ENCODE measurements at regions not wholly inside any gene's neighbourhood (a gene's known extent, or its start where the extent isn't known, plus 50 kb on each side); places are given as distances from the start of the nearest gene placed in this dataset.
A peak's percentile ranks its signal among the peaks of the same experiment; 100 is the strongest.

DNA sequence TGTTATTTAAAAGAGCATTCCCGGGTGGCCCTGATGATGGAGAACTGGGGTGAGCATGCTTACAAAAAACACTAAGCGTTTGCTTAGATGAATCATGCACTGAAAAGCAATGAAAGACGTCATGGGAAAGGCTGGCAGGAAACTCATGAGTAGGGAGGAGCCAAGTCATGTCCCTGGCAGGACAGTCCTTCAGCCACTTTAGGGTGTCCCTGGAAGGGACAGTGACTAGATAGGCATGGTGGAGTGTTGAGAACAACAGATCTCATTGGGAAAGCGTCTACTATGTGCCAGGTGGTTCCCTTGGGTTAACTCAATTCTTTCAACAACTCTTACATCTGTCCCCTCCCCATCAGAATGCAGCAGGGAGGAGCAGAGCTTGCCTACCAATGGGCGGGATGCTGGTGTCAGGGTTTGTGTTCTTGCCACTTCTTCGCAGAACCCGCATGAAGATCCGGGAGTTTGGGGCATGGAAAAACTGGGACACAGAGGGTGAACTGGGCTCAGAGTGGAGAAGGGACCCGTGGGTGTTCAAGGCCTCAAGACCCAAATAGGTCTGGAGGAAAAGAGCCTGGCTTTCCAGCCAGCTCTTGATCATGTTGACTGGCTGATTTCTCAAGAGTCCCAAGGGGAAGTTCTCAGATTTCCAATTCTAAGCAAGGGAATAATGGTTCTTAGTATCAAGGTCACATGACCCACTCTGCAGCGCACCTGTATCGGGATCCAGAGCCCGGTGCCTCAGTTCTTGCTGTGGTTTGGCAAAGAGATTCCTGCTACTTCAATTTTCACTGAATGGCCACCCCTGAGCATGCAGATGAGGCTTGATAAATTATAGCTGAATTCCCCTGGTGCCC lies 653.9 kb upstream of the TBX3 start:
- DNase-seq, result peak in 6 of 56 donors; percentile 1 to 45 (median 6)

DNA sequence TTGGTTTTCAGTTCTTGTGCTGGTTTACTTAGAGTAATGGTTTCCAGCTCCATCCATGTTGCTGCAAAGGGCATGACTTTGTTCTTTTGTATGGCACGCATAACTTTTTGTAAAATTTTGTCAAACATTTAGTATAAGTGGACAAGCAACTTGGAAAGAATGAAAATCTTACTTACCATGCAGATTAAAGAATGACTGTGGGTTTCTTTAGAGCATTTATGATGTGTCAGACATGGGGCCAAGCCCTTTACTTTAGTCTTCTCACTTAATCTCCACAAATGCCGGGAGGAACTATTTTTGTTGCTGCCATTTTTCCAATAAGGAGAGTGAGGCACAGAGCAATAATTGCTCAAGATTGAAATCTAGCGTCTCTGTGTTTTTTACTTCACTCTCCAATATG lies 652.5 kb upstream of the TBX3 start:
- DNase-seq, result no peak

DNA sequence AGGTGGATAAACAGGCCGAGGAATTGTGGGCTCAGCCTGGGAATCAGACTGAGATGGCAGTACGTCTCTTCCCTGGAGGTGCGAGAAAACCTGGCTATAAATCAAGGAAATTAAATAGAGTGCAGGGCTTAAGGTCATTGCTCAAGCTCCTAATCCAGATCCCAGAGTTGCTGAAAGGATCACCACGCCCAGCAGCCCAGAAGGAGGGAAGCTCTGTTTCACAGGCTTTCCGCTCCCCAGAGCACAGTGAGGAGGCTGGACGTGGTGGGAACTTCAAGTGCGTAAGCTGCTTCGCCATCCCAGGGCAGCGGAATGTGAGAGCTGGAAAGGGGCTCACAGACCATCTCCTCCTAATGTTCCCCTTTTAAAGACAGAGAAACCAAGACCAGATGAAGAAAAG lies 651.6 kb upstream of the TBX3 start:
- no peak for DNase-seq

DNA sequence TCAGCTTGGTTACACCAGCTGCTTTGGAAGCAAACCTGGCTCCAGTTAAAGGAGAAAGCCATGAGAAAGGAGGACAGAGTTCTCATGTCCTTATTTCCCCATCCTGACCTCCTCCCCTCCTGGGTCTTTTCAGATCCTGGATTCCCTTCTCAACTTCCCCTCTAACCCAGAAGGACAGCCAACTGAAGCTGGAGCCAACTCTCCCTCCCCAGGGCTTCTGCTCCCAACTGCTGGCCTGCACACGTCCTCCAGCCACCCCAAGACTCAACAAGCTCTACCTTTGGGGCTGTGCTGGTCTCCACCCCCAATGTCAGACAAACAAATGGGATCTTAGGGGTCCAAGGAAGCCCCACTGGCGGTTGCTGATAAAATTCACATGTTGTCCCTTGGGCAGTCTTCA lies 651.1 kb upstream of the TBX3 start:
- no peak for DNase-seq

DNA sequence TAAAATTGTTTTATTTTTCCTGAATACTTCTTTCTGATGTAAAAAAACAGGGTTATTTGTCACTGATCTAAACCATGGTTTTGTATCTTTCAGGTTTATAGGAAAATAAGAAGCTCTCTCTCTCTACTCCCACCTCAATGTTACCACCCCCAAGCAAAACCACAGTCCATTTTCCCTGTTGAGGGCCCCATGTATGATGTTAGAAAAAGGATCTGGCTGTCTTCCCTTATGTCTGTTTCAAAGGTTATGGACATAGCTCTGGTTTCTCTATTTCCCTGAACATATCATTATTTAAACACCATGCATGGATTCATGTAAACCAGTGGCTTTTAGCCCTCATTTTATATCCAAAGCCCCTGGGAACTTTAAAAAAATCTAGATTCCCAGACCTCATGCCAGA lies 649.0 kb upstream of the TBX3 start:
- DNase-seq, result no peak

DNA sequence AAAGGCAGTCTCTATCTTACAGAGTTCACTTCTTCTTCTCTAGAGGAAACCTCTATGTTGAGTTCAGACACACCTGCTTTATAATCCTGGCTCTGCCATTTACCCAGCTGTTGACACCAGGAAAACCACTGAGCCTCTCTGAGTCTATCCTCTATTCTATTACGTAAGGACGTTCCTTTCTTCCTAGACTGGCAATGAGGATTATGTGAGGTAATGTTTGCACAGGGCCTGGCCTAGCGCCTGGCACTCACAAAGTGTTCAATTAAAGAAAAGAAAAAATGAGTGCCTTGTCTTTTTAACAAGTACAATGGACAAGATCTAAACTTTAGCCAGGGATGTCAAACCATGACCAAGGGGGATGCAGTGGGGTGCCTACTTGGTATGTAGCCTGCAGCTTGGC lies 641.9 kb upstream of the TBX3 start:
- peak in 2 of 56 donors; percentile 2 to 9 for DNase-seq

DNA sequence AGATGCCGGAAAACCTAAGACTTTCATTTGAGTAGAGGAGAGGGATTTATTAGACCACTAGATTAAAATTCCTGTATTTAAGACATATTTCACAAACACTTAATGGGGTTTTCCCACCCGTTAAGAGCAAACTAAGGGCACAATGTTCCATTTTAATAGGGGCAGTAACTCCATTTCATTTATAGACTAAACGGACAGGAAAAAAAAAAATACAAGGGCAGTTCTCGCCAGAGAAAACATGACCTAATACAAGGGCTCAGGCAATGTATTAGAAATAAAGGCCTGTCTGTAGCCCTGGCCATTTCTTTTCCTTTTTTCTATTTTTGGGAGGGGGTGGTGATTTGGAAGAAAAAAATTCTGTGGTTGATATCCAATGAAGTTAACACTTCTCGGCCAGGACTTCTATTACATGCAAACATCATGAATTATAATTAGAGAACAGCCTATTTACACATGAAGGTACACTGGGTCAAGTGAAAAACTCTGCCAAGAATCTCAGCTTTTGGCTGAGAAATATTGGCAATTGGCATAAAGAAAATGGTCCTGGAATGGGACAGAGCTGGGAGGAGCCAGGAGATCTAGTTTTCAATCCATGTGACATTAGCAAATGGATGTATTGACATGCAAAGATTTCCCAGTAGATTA lies 641.1 kb upstream of the TBX3 start:
- no peak for DNase-seq

DNA sequence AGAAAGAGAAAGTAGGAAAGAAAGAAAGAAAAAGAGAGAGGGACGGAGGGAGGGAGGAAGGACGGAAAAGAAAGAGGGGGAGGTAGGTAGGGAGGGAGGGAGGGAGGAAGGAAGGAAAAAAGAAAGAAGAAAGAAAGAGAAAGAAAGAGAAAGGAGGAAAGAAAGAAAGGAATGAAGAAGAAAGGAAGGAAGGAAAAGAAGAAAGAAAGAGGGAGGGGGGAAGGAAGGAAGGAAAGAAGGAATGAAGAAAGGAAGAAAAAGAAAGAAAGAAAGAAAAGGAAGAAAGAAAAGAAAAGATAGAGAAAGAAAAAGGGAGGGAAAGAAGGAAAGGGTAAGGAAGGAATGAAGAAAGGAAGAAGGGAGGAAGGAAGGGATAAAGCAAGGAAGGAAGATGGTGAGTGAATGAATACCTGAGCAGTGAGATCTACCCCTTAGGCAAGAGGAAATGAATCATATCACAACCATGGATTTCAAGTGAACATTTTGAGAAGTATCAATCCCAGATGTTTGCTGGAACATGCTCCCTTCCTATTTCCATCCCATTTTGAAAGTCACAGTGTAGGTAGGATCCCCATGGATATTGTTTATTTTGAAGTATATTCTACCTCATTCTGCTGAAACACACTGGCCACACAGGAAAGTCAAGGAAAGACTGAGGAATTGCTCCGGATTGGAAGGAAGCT lies 639.4 kb upstream of the TBX3 start:
- DNase-seq, result no peak

DNA sequence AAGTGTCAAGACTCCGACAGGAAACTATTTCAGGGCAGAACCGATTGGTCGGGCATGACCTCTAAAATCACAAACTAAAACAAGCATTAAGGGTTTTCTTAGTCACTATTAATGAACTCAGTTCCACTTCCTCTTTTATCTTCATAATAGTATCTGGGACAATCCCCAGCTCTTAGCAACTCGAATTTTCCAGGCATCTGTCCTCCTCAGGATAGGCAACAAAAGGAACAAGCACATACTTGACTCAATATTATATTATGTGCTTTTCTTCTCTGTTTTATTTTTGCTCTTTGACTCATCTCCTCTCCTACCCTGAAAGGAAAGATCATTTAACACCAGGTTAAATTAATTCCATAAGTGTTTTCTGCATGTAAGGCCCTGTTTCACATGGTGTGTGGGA lies 638.3 kb upstream of the TBX3 start:
- no peak for DNase-seq

DNA sequence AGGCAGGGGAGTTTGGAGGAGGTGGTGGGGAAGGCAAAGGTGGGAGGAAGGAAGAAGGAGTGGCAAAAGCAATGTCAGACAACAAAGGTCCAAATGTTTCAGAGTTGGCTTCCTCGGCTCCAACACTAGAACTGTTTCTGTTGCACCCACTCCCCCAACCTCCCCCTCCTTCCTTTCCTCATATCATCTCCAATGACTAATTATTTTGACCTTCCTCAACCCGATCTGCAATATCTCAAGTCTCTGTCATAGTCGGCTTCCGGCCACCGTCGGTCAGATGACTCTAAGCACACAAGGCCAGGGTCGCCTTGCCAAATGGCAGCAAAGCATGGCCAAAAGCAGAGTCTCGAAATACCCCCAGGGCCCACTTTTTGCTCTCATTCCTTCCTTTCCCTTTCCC lies 637.0 kb upstream of the TBX3 start:
- DNase-seq, result no peak

DNA sequence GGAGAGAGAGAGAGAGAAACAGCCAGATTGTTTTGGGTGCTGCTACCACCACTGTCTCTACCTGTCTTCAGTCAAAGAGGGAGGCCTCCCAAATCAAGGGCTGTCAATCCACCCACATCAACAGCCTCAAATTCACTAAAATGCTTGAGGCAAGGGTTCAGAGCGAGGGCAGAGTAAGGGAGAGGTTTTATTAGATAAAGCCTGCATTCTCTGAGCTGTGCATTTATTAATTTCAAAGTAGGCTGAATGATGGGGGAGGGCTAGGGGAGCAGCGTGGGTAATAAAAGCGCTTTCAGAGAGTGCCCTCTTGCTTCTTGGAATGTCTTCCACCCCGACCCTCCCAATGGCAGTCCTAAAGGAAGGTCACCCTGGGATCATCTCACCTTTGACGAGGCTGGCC lies 636.5 kb upstream of the TBX3 start:
- DNase-seq, result peak in 13 of 56 donors; percentile 5 to 48 (median 12)

DNA sequence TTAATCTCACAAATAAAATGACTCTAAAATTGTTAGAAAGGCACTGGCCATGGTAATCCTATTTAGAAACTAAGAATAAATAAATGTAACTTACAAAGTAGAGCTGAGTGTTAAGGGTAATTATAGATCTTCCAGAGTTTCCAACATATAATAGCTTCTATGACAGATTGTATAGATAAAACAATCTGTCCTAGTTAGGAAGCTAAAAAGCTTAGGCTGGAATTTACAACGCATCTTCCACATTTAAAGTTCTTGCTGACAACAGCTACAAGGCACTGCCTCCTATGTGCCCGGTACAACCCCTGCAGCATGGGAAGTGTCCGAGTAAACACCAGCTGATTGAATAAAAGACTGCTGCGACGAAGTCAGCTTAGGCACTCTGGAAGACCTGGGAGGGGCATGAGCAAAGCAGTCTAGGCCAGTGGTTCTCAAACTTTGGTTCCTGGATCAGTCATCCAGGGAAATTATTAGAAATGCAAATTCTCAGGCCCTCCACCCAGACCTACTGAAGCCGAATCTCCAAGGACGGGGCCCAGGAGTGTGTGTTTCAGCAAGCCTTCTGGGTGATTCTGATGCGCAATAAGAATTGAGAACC lies 635.6 kb upstream of the TBX3 start:
- DNase-seq, result no peak

DNA sequence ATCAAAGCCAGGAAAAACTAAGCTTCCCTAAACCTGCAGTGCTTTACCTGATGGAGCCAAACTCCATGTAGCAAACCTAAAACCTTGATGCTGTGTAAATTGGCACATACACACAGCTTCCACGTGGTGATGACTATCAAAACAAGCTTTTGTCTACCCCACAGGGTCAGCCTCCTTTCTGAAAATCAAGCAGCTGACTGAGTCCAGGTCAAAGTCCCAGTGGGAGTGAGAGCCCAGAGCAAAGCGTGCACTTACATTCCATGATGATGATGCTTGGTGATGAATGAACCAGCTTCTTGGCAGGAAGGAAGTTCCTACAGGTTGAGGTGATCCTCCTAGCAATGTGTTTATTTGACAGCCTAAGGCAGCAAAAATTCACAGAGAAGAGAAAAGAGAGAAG lies 630.0 kb upstream of the TBX3 start:
- DNase-seq, result no peak

DNA sequence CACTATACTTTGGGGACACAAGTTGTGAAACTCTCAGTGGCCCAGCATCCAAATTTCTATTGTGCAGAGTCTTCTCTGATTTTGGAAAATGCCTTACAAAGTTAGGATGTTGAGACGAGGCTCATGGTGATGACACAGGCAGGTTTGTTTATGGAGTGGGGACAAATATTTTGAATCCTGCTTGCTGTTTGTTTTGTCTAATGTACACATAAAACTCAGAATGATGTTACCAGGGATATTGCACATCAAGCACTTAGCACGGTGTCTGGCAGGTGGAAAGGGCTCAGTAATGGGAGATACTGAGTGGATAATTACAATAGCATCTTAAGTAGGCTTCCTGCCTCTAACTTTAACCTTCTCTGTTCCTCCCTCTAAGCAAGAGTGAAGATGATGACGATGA lies 628.9 kb upstream of the TBX3 start:
- no peak for DNase-seq

DNA sequence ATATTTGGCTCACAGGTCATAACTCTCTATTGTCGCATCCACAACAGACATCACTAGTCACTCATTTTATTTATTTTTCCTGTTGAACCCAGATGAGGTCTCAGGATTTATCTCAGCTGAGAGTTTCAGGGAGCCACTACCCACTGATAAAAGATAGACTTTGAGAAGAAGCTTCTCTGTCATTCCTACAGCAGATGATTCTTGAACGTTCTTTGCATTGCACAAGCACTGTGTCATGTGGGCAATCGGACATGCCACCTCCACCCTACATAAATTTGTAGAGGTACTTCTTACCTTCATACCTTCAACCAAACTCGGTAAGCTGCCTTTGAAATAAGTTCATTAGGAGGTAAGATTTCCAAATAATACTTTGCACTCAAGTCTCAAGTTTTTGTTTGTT lies 627.9 kb upstream of the TBX3 start:
- DNase-seq, result no peak

DNA sequence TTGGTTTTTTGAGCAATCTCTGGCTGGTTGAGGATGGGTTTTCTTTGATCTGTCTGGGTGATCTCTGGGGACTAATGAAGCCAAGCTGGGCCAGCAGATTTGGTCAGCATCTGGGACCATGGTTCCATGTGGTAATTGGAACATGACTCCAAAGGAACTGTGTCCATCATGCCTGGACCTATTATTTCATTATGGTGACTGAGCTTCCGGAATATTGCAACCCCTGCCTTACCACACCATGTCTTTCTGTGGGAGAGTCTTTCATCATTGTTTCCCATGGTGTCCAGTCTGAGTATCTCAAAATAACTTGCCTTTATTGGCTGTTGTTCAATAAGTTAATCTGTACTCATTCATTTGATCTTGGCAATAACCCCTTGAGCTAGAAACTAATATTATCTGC lies 624.9 kb upstream of the TBX3 start:
- no peak for DNase-seq

DNA sequence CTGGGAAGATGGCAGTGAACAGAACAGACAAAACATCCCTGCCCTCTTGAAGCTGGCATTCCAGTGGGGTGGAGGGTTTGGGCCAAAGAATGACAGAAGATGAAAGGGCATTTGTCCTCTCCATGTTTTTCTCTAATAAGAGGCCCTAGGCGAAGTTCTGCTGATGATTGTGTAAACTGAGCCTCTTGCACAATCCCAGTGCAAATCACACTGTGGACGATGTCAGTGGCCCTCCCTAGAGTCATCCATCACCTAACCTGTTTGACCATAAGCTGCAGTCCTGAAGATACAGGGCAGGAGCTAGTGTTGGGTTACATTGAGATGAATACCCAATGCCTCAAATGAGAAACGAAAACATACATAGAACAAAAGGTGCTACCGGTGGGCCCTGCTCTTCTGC lies 622.4 kb upstream of the TBX3 start:
- no peak for DNase-seq

DNA sequence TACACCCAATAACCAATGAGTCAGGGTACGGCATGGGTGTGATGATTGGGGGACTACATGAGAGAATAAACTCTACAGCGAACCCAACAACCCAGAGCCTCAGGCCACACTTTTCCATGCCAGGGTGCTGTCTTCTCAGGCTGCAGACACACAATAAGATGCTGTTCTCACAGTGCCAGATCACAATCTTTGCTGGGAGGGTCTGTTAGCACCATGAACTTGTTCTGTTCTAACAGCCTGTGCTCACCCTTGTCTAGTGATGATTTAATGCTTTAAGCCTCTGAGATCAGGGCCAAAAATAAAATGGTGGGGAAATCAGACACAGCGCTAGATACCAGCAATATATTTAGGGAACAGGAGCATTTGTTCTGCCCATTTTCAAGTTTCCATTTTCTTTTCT lies 621.9 kb upstream of the TBX3 start:
- DNase-seq, result no peak

DNA sequence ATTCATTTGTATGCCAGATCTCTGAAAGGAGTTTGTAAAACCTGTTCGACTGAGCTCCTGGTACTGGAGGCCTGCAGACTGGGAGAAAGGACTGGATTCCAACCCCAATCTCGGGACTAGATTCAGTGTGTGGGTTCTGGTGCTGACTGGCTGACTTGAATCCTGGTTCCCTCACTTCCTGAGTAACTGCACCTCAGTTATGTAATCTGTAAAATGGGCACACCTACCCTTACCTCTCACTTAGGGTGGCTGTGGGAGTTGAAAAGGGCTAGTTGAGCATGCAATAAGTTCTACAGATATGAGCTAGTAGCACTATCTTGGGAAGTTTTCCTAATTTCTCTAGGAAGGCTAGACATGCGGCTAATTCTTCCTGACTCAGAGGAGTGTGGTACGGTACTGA lies 621.3 kb upstream of the TBX3 start:
- no peak for DNase-seq

DNA sequence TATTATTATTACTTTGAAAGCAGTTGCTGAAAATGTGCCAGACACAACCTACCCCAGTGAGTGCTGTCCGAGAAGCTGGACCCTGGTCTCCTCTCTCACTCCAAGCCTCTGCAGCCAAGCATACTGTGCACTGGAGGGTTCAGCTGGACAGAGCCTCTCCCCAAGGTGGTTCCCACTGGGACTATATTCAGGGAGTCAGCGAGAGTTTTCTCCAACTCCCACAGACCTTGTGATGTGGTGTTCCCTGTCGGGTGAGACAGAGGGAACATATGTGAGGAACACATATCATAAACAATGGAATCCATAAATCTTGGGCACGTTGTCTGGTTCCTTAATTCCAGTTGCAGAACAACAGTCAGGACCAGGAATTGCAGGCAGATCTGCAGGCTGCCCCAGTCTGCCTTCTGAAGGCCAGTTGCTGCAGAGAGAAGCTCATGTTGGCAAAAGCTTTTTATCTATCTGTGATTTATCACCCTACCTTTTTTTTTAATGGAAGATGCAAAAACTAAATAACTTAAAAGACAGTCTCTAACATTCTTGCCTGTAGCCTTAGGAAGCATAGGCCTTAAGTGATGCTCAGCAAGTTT lies 619.8 kb upstream of the TBX3 start:
- DNase-seq, result no peak

DNA sequence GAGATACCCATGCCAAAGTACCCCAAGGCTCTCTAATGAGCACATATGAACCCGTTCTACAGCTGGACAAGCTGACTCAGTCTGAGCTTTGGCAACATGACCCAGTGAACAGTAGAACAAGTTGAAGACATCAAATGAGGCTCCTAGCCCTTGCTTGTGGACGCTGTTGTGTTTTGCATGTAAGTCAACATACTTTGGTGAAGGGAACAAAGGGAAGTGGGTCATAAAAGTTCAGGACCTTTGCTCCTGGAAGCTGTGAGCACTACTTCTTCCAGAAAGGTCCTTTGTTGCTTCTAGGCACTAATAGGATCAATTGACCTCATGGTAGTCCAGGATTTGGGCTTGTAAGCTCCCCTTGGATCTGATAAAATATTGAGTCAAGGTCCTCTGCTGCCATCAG lies 613.5 kb upstream of the TBX3 start:
- DNase-seq, result no peak
